Colonic mucosa (tissue), 4 donors: ENCODE measurements at regions not wholly inside any gene's neighbourhood (a gene's known extent, or its start where the extent isn't known, plus 50 kb on each side); places are given as distances from the start of the nearest gene placed in this dataset.
"Not testable (repeated sequence)": the region's sequence is repeated elsewhere in the genome, so short reads cannot be mapped to it uniquely, and the experiment has no call there.

Source experiments
- DNase-seq: peaks from one replicate; pipeline ENCODE4 v3.0.0-alpha.2; 2020
- H3K27ac ChIP-seq: fragments of 200-600 bp; one replicate; pipeline ENCODE4 v1.8.0; 2021
- H3K27me3 ChIP-seq: fragments of 200-600 bp; one replicate; pipeline ENCODE4 v1.8.0; 2021
- H3K36me3 ChIP-seq: fragments of 200-600 bp; one replicate; pipeline ENCODE4 v1.8.0; 2021
- H3K4me1 ChIP-seq: fragments of 200-600 bp; one replicate; pipeline ENCODE4 v1.8.0; 2021; ENCODE audit warnings: mild to moderate bottlenecking
- H3K4me3 ChIP-seq: fragments of 200-600 bp; one replicate; pipeline ENCODE4 v1.8.0; 2021
- H3K9ac ChIP-seq, 2 donors: one replicate each; pipeline ENCODE4 v1.7.0; 2013; ENCODE audit warnings: control low read depth in 2 of 2, low read depth in 2 of 2, low read length in 2 of 2
- H3K9me3 ChIP-seq: fragments of 200-600 bp; one replicate; pipeline ENCODE4 v1.8.0; 2021
- intact Hi-C: fragments of 100-400 bp; cut with DNase I; formaldehyde crosslinking; loops from one replicate; pipeline ENCODE4 v1.14.1; 2022
- donor health status: healthy.
- donor health status: DM: no; HTN: no; CAD: no.
- donor health status: DM: no; HTN: no; CAD: no.

DNA sequence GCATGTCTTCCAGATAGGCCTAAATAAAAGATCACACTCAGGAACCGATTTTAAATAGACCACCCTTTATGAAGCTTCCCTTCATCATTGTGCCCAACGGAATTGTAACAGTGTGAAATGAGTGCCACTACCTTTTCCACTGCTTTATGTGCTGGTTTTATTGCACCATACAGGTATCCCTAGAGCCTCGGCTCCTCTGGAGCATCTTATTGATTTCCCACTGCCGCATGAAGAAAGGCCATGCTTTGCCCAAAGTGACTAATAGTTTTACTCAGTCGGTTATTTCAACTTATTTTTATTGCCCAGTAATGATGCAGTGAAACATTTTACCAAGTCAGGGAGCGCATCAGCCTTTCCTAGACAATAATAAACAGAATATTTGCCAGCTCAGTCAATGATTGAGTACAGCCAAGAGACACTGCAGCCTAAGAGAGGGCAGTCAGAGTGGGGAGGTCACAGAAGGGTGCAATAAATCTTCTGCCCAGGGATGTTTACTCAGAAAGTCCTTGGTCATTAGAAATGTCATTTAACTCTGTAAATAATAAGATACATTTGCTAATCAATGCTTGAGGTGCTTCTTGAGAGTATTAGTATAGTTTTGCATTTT, 216.6 kb upstream of the SPATA31A3 start:
- H3K4me3 ChIP-seq, DNase-seq, H3K27me3 ChIP-seq, intact Hi-C loops, H3K36me3 ChIP-seq, H3K27ac ChIP-seq, H3K9ac ChIP-seq, H3K4me1 ChIP-seq, H3K9me3 ChIP-seq: not testable (repeated sequence)

- DNase-seq, H3K9ac ChIP-seq, intact Hi-C loops, H3K4me3 ChIP-seq, H3K4me1 ChIP-seq, H3K9me3 ChIP-seq, H3K36me3 ChIP-seq, H3K27ac ChIP-seq, H3K27me3 ChIP-seq: not testable (repeated sequence)
These were observed 203.8 kb upstream of the SPATA31A3 start for GRCh38 chr9:67196135-67196534.

DNA sequence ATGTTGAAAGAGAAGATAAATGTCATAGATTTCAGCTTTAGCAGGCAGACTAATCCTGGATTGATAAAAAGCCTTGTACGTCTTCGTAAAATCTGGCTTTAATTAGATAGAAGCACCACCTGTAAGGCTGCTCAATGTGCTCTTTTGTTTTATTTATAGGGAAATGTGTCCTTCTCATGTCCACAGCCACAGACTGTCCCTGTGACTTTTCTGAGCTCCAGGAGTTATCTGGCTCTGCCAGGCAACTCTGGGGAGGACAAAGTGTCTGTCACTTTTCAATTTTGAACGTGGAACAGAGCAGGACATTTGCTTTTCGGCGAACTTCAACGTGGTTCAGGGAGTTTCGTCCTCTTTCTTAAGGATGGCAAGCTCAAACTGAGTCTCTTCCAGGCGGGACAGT, 203.0 kb upstream of the SPATA31A3 start:
- H3K27me3 ChIP-seq, H3K27ac ChIP-seq, H3K36me3 ChIP-seq, H3K4me3 ChIP-seq, H3K9me3 ChIP-seq, DNase-seq, H3K4me1 ChIP-seq, H3K9ac ChIP-seq, intact Hi-C loops: not testable (repeated sequence)

DNA sequence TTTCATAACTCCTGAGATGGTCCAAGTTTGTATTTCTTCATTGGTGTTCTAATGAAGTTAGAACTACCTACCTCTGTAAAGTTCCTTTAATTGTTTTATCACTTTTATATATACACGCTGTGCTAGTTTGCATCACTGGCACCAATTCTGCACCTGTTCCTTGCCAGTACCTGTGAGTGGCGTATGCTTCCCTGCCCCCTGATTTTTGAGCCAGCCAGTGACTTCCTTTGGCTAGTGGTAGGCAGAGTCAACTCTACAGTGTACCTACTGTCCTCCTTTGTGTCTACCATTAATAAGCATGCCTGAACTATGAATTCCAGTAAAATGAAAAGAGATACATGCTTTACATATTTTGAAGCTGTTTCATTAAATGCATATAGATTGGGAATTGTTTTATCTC, 186.8 kb upstream of the SPATA31A3 start:
- H3K27ac ChIP-seq, intact Hi-C loops, H3K4me3 ChIP-seq, H3K9me3 ChIP-seq, H3K4me1 ChIP-seq, H3K9ac ChIP-seq, H3K27me3 ChIP-seq, H3K36me3 ChIP-seq: not testable (repeated sequence)
- DNase-seq = peak; percentile 21

GRCh38 chr9:67175167-67175566, 182.8 kb upstream of the SPATA31A3 start:
- H3K27ac ChIP-seq, H3K27me3 ChIP-seq, H3K36me3 ChIP-seq, DNase-seq, H3K4me3 ChIP-seq, intact Hi-C loops, H3K9ac ChIP-seq, H3K9me3 ChIP-seq, H3K4me1 ChIP-seq: not testable (repeated sequence)

DNA sequence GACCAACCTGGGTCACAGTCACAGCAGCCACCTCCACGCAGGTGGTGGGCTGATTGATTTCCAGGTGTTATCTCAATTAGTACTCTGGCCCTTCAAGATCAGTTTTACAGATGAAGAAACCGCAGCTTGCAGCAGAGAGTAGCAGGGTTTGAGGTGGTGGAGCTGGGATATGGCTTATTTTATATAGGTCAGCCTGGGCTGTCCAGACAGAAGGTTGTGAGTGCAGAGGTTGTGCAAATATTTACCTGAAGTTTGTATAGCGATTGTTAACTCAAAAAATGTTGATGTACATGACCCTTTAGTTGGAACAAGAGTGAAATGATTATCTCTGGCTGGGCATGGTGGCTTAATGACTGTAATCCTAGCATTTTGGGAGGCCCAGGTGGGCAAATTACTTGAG, 179.4 kb upstream of the SPATA31A3 start:
- H3K27me3 ChIP-seq, H3K4me1 ChIP-seq, intact Hi-C loops, H3K9ac ChIP-seq, H3K9me3 ChIP-seq, H3K4me3 ChIP-seq, H3K27ac ChIP-seq, H3K36me3 ChIP-seq, DNase-seq: not testable (repeated sequence)

DNA sequence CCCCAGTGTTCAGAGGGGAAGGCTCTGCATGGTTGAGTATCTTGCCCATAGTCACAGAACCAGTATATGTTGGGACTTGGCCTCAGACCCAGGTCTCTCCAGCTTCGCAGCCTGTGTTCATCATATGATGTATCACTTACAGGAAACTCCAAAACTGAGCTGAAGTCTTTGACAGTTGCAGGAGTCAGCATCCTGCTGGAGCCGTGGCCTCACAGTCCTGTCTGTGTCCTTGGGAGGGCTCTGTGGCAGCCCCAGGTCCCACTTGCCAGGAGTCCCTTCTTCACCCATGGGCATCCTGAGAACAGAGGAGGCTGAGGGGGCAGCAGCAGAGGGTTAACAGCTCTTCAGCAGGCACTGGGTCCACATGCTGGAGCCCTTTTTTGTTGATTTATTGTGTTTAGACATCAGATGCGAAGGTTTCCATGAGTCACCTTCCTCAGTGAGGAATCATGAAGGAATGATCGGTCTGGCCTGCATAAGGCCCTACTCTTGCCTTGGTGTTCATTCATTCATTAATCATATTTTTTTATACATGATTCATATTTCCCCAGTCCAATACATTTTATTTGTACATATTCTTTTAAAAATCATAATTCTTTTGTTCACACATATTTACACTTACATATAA, 176.3 kb upstream of the SPATA31A3 start:
- H3K27ac ChIP-seq, H3K9ac ChIP-seq, H3K27me3 ChIP-seq, H3K9me3 ChIP-seq, H3K36me3 ChIP-seq, H3K4me1 ChIP-seq, intact Hi-C loops, H3K4me3 ChIP-seq, DNase-seq: not testable (repeated sequence)

DNA sequence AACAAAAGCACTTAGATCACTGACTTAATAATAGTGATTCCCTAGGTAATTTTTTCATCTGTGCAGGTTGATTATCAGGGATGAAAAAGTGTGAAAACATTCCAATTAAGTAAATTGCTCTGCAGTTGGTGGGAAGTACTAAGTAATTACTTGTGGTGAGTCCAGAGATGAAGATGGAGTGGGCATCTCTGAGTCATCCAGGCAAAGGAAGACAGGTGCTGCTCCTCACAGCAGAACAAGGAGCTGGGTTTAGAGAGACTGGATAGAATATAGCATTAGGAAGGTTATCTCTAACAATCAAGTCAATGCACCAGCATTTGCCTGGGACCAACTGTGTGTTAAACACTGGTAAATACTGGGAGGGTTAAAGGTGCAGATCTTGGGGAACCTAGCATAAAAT, 174.0 kb upstream of the SPATA31A3 start:
- H3K9ac ChIP-seq, H3K36me3 ChIP-seq, H3K27ac ChIP-seq, intact Hi-C loops, H3K4me1 ChIP-seq, DNase-seq, H3K9me3 ChIP-seq, H3K27me3 ChIP-seq, H3K4me3 ChIP-seq: not testable (repeated sequence)

- H3K36me3 ChIP-seq, H3K9me3 ChIP-seq, H3K9ac ChIP-seq, H3K4me1 ChIP-seq, intact Hi-C loops, H3K27ac ChIP-seq, H3K4me3 ChIP-seq, H3K27me3 ChIP-seq, DNase-seq: not testable (repeated sequence)
These were observed 170.5 kb upstream of the SPATA31A3 start for GRCh38 chr9:67162827-67163226.

DNA sequence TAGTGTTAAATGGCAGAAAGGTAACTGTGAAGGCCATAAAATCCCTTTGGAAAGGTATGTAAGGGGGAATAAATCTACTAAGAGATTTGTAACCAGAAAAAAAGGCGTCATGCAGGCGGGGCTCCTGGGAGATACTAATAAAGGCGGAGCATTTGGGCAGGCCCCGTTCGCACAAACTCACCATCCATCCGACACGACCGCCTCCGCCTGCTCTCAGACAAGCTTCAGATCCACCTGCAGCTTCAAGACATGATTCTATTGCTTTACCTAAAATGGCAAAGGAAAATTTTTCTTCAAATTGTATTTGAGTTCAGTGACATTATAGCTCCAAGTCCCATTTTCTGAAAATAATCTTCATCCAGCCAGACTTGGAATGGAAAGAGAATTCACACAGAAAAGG, 162.9 kb upstream of the SPATA31A3 start:
- intact Hi-C loops, H3K4me1 ChIP-seq, H3K4me3 ChIP-seq, H3K27ac ChIP-seq, H3K36me3 ChIP-seq, DNase-seq, H3K9ac ChIP-seq, H3K27me3 ChIP-seq, H3K9me3 ChIP-seq: not testable (repeated sequence)

- H3K36me3 ChIP-seq, intact Hi-C loops, H3K27ac ChIP-seq, DNase-seq, H3K9me3 ChIP-seq, H3K9ac ChIP-seq, H3K27me3 ChIP-seq, H3K4me3 ChIP-seq, H3K4me1 ChIP-seq: not testable (repeated sequence)
These were observed 161.2 kb upstream of the SPATA31A3 start for GRCh38 chr9:67153501-67153900.

DNA sequence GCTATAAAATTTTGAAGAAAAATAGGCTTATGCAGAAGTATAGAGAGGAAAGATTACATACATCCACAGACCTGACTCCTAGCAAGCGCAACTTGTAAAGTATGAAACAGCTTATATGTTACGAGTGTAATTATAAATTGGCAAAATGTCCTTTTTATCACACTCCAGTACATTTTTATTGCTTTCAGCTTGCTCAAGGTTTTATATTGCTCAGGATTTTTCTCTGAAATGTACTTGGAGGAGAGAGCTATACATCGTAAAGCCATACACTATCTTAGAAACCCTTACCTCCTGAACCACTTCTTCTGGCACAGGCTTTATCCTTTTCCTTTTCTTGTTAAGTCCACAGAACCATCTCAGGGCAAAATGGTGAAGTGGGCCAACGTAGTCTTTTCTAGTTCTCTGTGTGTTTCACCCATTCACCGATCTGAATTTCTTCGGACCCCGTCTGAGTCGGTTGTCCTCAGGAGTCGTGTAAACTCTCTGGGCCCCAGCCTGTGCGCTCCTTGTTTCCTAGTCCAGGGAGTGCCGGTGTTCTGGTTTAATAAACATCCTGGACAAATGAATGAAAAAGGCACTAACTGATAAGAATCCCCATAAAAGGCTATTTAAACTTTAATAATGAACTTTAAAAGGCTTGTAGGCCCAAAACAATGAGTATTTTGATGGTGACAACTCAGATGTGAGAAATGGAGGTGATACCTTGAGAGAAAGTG, 150.2 kb upstream of the SPATA31A3 start:
- H3K9me3 ChIP-seq, H3K4me3 ChIP-seq, H3K9ac ChIP-seq, H3K27ac ChIP-seq, H3K27me3 ChIP-seq, intact Hi-C loops, DNase-seq, H3K4me1 ChIP-seq, H3K36me3 ChIP-seq: not testable (repeated sequence)

GRCh38 chr9:67136376-67136775, 144.0 kb upstream of the SPATA31A3 start:
- H3K27me3 ChIP-seq, H3K9ac ChIP-seq, H3K36me3 ChIP-seq, H3K9me3 ChIP-seq, H3K27ac ChIP-seq, H3K4me1 ChIP-seq, DNase-seq, intact Hi-C loops, H3K4me3 ChIP-seq: not testable (repeated sequence)

- H3K27me3 ChIP-seq, H3K36me3 ChIP-seq, H3K4me3 ChIP-seq, intact Hi-C loops, H3K4me1 ChIP-seq, DNase-seq, H3K9me3 ChIP-seq, H3K9ac ChIP-seq, H3K27ac ChIP-seq: not testable (repeated sequence)
These were observed 140.8 kb upstream of the SPATA31A3 start for GRCh38 chr9:67133124-67133523.
